HG03558 (cell line): ENCODE measurements at regions not wholly inside any gene's neighbourhood (a gene's known extent, or its start where the extent isn't known, plus 50 kb on each side); places are given as distances from the start of the nearest gene placed in this dataset.
"Not testable (repeated sequence)": the region's sequence is repeated elsewhere in the genome, so short reads cannot be mapped to it uniquely, and the experiment has no call there.

Experiments used
- ATAC-seq: cut with Tn5 transposase; IDR thresholded peaks from one replicate; pipeline ENCODE4 v1.9.1; 2021; ENCODE audit warnings: moderate number of reproducible peaks; ENCODE audit not compliant: unreplicated experiment; ENCODE audit errors: extremely low read depth

DNA sequence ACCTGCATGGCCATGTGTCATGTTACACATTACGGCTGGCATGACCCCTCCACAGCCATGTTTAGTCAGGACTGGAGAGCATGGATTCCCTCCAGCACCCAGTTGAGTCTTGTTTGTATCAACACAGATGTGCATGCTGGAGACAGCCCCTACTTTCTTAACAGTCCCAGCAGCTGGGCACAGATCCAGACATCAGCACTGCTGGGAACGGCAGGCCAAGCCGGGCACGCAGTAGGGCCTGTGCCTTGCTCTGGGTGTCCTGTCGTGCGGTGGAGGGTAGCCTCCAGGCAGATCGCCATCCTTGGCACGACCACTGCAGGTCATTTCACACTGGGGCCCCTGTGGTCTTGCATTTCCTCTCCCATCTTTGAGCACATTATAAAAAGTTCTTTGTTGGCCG, 381.4 kb downstream of the SMOC2 start:
- ATAC-seq: no peak

DNA sequence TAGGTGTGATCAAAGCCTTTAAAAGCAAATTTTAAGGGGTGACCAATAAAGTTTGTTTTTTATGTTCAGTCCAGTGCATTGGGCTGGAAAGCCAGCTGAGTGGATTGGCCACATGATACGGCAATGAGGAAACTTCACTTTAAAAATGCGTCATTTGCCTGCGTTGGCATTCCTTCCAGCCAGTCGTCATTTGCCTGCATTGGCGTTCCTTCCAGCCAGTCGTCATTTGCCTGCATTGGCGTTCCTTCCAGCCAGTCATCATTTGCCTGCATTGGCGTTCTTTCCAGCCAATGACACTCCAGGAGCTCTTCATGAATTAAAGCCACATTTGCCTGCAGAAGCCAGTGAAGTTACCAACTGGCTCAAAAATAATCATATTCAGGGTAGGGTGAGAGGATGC, 378.6 kb downstream of the SMOC2 start:
- ATAC-seq: no peak

DNA sequence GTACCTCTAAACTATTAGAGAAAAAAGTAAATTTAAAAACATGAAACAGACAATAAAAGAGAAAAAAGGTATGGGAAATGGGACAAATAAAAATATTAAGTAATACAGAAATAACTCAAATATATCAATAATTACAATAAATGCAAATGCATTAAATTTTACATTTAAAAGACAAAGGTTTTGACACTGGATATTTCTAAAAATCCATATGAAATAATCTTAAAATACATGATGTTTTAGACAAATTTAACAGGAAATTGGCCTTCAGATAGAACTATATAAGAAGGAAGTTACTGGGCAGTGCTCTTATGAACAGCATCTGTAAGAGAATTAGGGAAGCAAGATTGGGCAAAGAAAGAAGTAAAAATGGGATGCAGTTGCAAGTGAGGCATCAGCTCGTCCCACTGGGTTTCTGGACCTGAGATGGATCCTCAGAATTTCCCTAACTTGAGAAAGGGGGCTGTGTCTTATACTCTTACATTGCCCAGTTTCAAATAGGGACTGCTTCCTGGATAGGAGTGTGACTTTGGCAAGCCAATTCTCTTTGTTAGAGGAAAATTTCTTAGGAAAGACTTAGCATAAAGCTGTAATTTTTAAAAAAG, 376.7 kb downstream of the SMOC2 start:
- no peak for ATAC-seq

DNA sequence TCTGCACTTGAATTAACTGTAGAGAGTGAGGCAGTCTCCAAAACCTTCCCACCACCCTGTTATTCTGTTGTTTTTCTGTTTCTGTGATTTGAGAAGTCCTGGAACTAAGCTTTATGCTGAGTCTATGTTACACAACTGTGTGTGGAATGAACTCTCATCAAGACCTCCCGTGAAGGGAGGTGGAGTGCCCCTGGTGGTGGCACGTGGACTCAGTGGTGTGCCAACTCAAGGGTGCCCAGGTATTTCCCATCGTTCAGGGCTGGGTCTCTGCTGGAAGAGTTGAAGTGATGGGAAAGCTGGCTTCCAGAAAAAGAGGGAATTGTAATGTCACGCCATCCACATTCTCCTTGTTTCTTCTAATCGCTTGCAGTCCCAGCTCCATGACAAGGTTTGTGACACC, 374.2 kb downstream of the SMOC2 start:
- ATAC-seq: no peak

DNA sequence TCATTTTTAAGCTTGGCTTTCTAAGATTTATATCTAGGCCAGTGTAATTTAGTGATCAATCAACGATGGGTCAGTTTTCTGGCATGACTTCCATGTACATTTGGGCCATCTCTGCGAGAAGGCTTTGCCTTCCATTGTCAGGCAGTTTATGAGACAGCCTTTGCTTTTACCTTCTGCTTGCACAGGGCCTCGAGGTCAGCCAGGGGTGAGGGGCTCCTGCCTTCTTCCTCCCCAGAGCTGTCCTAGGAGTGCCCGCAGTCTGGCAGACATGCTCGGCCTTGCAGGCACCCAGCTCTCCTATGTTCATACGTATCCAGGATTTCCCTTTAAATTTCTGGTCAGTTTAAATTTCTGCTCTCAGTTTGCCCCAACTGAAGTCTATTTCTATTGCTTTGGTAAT, 367.2 kb downstream of the SMOC2 start:
- no peak for ATAC-seq

DNA sequence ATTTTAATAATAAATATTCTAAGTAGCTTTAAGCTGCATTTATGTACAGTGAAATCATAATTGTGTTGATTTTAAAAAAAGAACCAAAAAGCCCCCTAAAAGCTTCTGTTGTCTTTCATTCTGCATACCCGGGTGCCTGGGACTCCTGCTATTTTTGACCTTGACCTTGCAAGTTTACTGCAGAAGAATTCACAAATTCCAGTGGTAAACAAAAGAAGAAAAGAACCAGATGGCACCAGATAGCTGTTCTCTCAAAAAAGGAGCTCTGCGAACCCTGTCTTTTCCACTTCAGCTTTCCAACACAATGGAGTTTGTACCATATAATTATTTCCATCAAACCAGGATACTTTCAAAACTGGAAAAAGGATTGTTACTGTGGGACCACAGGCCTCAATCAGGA, 363.3 kb downstream of the SMOC2 start:
- ATAC-seq: no peak

DNA sequence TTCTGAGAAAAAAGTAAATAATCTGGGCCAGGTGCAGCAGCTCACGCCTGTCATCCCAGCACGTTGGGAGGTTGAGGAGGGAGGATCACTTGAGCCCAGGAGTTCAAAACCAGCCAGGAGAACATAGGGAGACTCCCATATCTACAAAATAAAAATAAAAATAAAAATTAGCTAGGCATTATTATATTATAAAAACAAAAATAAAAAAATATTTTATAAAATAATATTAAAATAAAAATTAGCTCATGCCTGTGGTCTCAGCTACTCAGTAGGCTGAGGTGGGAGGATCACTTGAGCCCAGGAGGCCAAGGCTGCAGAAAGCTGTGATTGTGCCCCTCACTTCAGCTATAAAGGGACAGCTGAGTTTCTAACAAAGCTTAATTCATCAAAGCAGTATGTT, 362.9 kb downstream of the SMOC2 start:
- ATAC-seq: no peak

DNA sequence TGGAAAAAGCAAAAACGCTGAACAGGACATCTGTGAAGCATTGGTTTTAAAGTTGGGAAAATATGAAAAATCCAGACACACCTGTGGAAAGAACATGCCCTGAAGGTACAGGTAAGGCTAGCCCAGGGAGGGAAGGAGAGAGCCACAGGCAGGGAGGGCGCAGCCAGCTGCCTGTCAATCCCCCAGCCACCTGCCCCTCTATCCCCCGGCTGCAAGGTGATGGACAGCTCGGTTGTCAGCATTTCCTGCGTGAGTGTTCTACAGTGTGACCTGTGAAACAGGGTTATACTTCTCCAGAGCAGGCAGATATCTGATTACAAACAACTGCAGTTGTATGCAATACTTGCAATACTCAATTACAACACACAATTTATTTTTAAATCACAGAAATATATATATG, 358.1 kb downstream of the SMOC2 start:
- ATAC-seq: no peak

DNA sequence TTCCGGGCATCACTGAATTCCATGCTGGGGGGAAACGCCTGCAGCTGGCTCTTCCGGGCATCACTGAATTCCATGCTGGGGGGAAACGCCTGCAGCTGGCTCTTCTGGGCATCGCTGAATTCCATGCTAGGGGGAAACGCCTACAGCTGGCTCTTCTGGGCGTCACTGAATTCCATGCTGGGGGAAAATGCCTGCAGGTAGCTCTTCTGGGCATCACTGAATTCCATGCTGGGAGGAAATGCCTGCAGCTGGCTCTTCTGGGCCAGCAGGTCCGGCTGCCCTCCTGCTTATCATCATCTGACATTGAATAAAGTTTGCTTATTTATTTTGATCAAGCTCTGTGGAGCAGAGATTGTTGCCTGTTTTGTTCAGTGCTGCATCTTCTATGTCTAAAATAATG, 355.1 kb downstream of the SMOC2 start:
- no peak for ATAC-seq

DNA sequence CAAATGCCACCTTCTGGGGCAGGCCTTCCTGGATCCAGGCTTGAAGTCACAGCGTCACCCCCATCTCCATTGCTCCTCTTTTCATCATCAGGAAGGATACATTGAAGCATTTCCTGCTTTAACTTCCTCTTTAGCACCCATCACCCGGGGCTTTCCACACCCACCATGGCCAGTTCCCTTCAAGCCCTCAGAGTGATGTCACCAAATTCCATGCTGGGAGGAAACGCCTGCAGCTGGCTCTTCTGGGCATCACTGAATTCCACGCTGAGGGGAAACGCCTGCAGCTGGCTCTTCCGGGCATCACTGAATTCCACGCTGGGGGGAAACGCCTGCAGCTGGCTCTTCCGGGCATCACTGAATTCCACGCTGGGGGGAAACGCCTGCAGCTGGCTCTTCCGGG, 354.6 kb downstream of the SMOC2 start:
- not testable (repeated sequence) for ATAC-seq

DNA sequence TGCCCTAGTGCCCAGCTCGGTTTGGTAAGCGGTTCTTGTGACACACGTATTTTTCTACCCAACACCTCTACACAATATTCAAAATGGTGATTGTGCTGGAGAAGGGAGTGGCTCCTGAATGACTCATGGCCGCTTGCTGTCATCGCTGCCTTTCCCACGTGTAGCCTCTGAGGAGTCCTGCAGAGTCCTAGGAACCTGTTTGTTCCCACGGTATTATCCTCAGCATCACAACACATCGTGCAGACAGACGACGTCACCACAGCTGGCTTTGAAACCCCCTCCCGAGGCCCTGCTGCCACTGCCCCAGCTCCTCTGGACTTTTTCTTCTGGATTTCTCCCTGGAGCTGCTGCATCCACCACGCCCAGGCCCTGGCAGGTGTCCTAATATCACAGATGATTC, 353.5 kb downstream of the SMOC2 start:
- no peak for ATAC-seq

DNA sequence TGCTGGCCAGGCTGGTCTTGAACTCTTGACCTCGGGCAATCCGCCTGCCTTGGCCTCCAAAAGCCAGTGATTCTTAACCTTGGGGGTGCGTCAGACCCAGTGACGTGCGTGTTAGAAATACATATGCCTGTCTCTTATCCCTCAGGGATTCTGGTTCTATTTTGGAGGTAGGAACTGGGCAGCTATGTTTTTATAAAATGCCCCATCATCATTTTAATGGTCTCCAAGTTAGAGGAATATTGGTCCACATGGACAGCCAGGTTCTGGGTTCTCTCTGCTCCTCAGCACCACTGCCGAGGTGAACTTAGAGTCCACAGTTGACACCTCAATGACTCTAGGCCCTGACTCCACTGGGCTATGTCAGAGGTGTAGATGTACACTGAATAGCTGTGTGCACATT, 352.7 kb downstream of the SMOC2 start:
- no peak for ATAC-seq

DNA sequence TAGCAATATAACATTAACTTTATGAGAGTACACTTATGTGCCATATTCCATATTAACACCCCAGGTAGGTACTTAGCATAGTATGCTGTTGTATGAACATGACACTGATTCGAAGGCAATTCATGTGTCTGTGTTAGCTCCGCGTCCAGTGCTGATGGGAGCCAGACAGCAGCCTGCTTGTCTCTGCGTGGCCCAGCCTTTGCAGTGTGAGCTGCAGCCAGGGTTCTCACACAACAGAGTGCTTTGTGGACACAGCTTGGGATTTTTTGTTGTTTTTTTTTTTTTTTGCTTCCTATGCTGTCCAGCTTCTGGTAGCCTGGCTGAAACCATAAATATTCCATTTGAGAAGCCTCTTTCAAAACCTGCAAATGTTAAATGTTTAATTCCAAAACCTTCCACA, 350.9 kb downstream of the SMOC2 start:
- ATAC-seq: no peak

DNA sequence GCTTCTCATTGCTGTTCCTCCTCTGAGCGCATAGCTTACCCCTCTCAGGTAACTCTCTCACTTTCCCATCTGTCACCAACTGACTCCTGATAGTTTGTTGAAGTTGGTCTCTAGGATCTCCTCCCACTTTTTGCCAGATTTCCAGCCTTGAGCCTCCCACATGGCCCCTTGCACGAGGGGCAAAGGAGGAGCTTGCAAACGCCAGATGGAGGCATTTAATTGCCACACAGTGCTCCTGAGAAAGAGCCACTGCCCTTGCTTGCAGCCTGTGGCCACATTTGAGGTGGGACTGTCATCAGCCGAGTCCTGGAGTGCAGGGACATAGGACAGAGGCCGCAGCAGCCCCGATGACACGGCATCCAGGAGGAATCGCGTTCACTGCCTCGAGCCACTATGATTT, 348.7 kb downstream of the SMOC2 start:
- ATAC-seq: no peak

DNA sequence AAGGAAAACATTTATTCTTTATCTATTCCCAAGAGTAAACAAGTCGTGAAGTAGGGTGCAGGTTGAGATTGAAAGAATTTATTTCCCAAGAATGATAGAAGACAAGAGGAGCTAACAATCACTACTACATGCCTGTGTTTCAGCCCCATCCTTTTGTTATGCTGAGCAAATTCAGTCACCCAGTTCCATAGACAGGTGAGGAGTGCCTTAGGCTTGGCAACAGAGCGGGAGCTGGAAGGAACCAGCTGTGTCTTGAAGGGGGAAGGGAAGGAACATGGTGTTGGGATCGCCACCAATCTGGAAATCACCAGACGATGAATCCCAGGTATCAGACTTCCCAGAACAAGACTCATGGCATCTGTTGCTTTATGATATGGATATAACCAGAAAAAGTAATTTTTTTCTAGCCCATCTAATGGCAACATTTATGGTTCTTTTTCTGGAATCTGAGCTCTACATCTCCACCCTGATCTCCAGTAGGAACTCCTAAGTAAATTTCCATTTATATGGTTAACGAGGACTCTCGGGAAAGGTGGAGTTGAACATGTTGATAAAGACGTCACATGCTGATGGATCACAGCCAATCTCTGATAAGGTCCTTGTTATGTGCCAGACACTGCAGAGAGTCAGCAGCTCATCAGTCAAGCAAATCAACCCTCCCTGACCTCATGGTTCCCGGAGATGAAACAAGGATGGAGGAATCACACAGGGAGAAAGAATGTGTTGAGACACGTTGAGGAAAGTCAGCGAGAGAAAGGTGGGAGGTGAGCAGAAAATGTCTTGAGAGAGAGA, 344.9 kb downstream of the SMOC2 start:
- no peak for ATAC-seq

DNA sequence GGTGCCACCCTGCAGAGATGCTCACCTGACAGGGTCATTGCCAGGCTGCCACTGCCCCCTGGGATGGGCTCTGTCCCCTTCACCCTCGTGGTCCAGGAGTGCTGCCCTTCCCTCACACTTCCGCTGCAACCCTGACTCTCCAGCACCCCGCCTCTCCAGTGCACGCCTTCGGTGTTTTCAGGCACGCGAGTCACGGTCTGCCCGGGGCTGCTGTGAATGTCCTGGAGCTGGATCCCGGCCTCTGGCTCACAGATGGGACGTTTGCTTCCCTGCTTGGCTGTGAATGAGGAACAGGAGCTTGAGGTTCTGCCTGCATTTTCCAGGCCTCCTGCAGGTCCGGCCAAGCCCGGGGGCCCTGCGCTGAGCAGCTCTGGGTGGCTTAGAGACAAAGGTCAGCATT, 343.4 kb downstream of the SMOC2 start:
- no peak for ATAC-seq

DNA sequence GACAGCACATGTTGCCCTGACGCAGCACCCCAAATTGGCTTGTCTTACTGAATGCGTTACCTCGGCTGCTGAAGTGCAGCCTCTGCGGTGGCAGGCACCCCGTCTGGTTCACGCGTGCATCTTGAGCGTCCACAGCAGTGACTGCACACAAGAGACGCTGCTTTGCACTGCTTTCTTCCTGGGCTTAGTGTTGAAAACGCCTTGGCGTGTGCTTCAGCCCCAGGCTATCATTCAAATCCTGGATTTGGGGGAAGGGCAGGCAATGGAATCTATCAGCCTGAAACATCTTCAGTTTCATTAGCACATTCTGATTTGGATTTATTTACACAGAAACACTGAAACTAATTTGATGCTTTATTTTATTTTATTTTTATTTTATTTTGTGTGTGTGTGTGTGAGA, 342.7 kb downstream of the SMOC2 start:
- ATAC-seq: no peak

DNA sequence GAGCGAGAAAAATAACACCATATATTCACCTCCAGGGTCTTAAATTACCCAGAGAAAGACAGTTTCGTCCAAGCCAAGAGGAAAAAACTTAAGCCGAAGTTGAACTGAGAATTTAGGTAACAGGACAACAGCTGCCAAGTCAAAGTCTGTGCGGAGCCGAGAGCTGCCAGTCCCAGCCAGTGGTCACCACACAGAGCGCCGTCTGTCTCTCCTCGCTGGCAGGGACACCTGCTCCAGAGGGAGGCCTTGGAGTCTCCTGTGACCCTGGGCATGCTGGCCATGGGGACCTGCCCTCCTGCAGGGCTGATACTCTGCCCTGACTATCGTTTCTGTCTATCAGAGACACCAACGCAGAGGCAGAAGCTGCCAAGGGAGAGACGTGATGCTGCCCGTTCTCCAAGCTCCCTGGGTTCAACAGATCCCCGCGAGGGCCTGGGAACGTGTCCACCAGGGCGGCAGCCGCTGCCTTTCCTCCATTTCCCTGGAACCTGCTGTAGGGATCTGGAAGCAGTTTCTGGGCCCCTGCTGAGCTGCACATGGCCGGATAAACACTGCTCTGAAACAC, 341.3 kb downstream of the SMOC2 start:
- no peak for ATAC-seq

DNA sequence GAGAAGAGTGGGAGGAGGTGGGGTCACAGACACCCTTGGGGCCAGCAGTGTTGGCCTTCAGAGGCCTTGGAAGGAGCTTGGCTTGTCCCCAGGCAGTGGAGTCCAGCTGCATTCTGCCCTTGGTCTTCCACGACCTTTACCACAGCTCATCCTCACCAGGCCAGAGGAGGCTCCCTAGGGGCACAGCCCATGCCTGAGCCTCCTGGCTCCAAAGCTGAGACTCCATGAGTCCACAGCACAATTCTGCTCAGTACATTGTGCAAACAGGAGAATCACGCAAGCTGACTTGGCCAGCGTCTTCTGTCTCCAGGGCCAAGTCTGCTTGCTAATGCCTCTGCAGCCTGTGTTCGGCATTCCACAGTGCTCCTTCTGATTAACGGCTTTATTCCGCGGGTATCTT, 337.2 kb downstream of the SMOC2 start:
- no peak for ATAC-seq

DNA sequence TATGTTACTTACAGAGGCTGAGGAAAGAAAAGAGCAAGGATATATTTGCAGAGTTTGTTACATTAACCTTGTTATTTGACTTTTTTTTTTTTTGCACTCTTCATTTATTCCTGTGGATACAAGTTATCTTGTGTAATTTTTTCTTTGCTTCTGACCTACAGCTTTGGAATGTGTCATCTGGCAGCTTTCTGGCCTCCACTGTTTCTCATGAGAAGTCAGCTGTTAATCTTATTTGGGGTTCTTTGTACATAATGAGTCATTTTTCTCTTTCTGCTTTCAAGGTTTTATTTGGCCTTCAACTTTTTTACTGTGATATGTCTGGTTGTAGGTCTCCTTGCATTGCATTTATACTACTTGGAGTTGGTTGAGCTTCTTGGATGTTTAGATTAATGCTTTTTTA, 333.4 kb downstream of the SMOC2 start:
- no peak for ATAC-seq

DNA sequence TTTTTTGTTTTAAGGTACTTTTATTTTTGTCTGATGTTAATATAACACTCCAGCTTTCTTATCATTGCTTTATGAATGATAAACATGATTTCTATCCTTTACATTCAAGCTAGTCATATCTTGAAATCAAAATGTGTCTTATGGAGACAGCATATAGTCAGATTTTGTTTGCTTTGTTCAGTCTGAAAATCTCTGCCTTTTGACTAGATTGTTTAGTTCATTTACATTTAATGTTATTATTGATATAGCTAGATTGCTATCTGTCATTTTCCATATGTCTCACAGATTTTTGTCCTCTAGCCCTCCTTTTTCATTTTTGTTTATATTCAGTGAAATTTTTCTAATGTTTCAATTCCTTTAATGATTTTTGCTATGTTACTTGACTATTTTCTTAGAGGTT, 332.8 kb downstream of the SMOC2 start:
- ATAC-seq: no peak

DNA sequence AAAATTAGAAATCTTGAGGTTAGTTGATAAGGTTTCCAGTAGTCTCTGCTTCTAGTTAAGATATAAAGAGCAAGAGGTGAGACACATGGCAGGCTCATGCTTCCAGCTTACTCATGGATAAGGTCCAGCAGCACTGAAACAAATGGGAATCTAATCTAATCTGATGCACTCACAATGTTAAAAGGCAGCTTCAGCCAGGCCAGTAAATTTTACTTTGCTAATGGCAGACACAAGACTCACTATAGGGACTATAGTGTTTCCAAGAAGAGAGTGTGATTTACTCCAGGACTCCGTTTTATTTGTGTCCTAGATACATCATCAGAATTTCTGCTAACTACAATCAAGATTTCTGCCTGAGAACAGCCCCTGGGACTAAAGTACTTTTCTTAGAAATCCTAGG, 324.8 kb downstream of the SMOC2 start:
- no peak for ATAC-seq
